ENCODE measurements at regions not wholly inside any gene's neighbourhood (a gene's known extent, or its start where the extent isn't known, plus 50 kb on each side); places are given as distances from the start of the nearest gene placed in this dataset.

DNA sequence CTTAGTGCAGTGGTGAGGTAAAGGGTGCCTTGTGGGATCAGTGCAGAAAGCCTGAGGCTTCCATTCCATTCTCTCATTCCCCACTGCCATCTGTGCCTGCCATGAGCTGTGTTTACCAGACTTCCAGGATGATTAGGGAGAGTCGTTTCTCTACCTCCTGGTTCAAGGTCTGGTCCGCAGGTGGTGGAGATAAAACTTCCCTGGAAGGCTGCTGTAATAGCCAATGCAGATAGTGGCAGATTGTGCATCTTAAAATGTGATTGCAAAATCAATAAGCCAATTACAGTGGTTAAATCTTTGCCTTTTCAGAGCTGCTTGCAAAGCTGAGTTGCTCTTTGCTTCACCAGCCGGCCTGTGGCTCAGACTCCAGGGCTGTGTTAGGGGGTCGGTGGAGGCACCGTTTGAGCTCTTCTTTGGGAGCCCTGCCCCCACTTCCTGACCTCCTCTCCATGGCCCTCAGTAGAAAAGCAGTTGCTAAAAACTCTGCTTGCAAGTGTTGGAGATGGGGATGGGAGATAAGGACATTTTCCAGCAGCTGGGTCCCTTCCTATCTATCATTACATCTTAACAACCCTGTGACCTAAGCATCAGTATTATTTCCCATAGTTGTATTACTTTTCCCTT is 95.2 kb upstream of the HS6ST1 start:
- ChIA-PET CTCF (interaction anchor here (0.6 to 1.5 kb wide), 4 partner anchors 9 to 59 kb away, joined by 3 to 4 read pairs (median 4); no protein-coding TSS in a partner anchor), POLR2A (no interaction called here)
- DNase-seq = peak in 1 of 3 donors; percentile 24
- WGBS (ENCODE audit: insufficient coverage) = 45% methylated on average over 5 of the region's 5 CpGs
- Histone ChIP-seq H3K4me1 (ENCODE audit: control extremely low read depth in 1 of 4, control insufficient read depth in 4 of 4, insufficient read depth in 4 of 4, low read length in 3 of 4) (peaks cover 11 to 66% (median 29%) of the 10 kb centered on the region in 4 experiments), H3K27ac (ENCODE audit: insufficient read depth in 1 of 2, low read depth in 1 of 2, low read length in 2 of 2, poor library complexity in 1 of 2, severe bottlenecking in 2 of 2) (no peak overlapping the region), H3K4me3 (ENCODE audit: control insufficient read depth in 1 of 7, extremely low read depth in 1 of 7, insufficient read depth in 4 of 7, low read depth in 2 of 7, low read length in 6 of 7) (no peak overlapping the region), H3K9me3 (ENCODE audit: control extremely low read depth in 1 of 5, control insufficient read depth in 4 of 5, insufficient read depth in 2 of 5, low read depth in 1 of 5, low read length in 4 of 5) (no peaks in the 10 kb centered on the region), H3K27me3 (replicated peaks in 2 of 5; ENCODE audit: control insufficient read depth in 4 of 5, insufficient read depth in 5 of 5, low read length in 4 of 5) (no peaks in the 10 kb centered on the region), H3K36me3 (ENCODE audit: control insufficient read depth in 4 of 4, insufficient read depth in 4 of 4, low read length in 3 of 4) (no peaks in the 10 kb centered on the region)

DNA sequence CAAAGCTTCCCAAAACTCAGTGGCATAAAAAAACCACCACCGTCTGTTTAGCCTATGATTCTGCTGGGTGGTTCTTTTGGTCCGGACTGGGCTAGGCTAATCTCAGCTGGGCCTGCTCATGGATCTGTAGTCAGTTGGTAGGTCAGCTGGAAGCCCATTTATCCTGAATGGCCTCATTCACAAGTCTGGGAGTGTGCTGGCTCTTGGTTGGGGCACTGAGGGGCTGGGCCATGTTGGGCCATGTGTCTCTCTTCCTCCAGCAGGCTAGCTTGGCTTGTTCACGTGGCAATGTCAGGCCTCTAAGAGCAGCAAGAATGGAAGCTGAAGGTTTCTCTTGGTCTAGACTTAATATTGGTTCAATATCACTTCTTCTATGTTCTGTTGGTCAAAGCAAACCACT is 95.7 kb upstream of the HS6ST1 start:
- 75% methylated on average over 1 of the region's 3 CpGs for WGBS (ENCODE audit: insufficient coverage)
- peaks cover 0 to under 1% (median 0%) of the 10 kb centered on the region in 5 experiments for H3K9me3 ChIP-seq (ENCODE audit: control extremely low read depth in 1 of 5, control insufficient read depth in 4 of 5, insufficient read depth in 2 of 5, low read depth in 1 of 5, low read length in 4 of 5)
- H3K36me3 ChIP-seq (ENCODE audit: control insufficient read depth in 4 of 4, insufficient read depth in 4 of 4, low read length in 3 of 4) = no peaks in the 10 kb centered on the region
- ChIA-PET CTCF (interaction anchor here (1.0 to 1.5 kb wide), 4 partner anchors 10 to 59 kb away, joined by 3 to 4 read pairs (median 4); no protein-coding TSS in a partner anchor), POLR2A (interaction anchor here (0.8 kb wide), 1 partner anchor 39 kb away, joined by 3 read pairs; no protein-coding TSS in a partner anchor)
- H3K27me3 ChIP-seq (replicated peaks in 2 of 5; ENCODE audit: control insufficient read depth in 4 of 5, insufficient read depth in 5 of 5, low read length in 4 of 5) = no peaks in the 10 kb centered on the region
- peaks cover 11 to 61% (median 25%) of the 10 kb centered on the region in 4 experiments for H3K4me1 ChIP-seq (ENCODE audit: control extremely low read depth in 1 of 4, control insufficient read depth in 4 of 4, insufficient read depth in 4 of 4, low read length in 3 of 4)
- no peak for DNase-seq
- H3K4me3 ChIP-seq (ENCODE audit: control insufficient read depth in 1 of 7, extremely low read depth in 1 of 7, insufficient read depth in 4 of 7, low read depth in 2 of 7, low read length in 6 of 7) = no peak overlapping the region
- no peak overlapping the region for H3K27ac ChIP-seq (ENCODE audit: insufficient read depth in 1 of 2, low read depth in 1 of 2, low read length in 2 of 2, poor library complexity in 1 of 2, severe bottlenecking in 2 of 2)

DNA sequence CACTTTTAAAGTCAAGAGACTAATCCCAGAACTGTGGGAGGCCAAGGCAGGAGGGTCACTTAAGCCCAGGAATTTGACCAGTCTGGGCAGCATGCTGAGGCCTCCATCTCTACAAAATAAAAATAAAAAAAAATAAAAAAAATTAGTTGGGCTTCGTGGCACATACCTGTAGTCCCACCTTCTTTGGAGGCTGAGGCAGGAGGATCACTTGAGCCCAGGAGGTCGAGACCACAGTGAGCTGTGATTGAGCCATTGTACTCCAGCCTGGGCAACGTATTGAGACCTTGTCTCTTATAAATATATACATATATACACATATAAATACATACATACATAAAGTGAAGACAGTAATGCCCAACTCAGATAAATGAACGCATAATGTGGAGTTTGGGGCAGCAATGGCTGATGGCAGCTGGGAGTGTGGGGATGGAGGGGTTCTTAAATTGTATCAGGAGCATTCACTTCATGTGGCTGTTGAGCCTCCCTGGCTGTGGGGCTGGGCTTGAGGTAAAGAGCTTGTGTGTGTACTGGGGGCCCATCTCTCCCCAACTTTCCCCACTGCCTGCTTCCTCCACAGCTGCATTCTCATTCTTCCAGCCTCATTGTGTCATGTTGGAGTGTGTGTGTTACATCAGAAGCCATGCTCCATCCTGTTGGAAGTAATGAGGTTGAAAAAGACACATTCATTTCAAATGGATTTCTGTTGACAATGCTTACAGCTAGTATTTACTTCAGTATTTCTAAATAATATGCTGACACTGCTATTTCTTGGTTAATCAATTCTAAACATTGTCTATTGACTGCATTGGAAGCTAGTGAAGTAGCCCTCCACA is 96.5 kb upstream of the HS6ST1 start:
- Histone ChIP-seq H3K4me3 (ENCODE audit: control insufficient read depth in 1 of 7, extremely low read depth in 1 of 7, insufficient read depth in 4 of 7, low read depth in 2 of 7, low read length in 6 of 7) (no peak overlapping the region), H3K27ac (ENCODE audit: insufficient read depth in 1 of 2, low read depth in 1 of 2, low read length in 2 of 2, poor library complexity in 1 of 2, severe bottlenecking in 2 of 2) (no peak overlapping the region), H3K36me3 (ENCODE audit: control insufficient read depth in 4 of 4, insufficient read depth in 4 of 4, low read length in 3 of 4) (no peaks in the 10 kb centered on the region), H3K4me1 (ENCODE audit: control extremely low read depth in 1 of 4, control insufficient read depth in 4 of 4, insufficient read depth in 4 of 4, low read length in 3 of 4) (peaks cover 11 to 53% (median 24%) of the 10 kb centered on the region in 4 experiments), H3K9me3 (ENCODE audit: control extremely low read depth in 1 of 5, control insufficient read depth in 4 of 5, insufficient read depth in 2 of 5, low read depth in 1 of 5, low read length in 4 of 5) (peaks cover 0 to 4% (median 2%) of the 10 kb centered on the region in 5 experiments), H3K27me3 (replicated peaks in 2 of 5; ENCODE audit: control insufficient read depth in 4 of 5, insufficient read depth in 5 of 5, low read length in 4 of 5) (no peaks in the 10 kb centered on the region)
- no peak for DNase-seq
- ChIA-PET CTCF (interaction anchor here (1.3 kb wide), 1 partner anchor 9 kb away, joined by 3 read pairs; no protein-coding TSS in a partner anchor), POLR2A (interaction anchor here (0.8 kb wide), 1 partner anchor 39 kb away, joined by 3 read pairs; no protein-coding TSS in a partner anchor)
- 69% methylated on average over 2 of the region's 4 CpGs for whole genome bisulfite sequencing (ENCODE audit: insufficient coverage)

DNA sequence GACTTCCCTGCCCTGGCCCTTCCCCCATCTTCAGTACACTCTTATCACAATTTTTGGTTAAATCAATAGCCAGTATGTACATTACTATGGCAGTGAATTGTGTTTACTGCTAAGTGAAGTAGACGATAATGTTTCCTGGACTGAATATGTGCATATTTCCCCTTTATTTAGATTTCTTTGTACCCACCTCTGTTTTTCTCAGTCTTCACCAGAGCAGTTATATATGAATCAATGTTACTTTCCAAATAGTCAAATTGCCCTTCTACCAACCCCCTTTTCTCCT is 97.1 kb upstream of the HS6ST1 start:
- WGBS (ENCODE audit: insufficient coverage) = no CpG with 5 or more reads among the region's 1 CpG
- H3K4me3 ChIP-seq (ENCODE audit: control insufficient read depth in 1 of 7, extremely low read depth in 1 of 7, insufficient read depth in 4 of 7, low read depth in 2 of 7, low read length in 6 of 7) = no peak overlapping the region
- H3K9me3 ChIP-seq (ENCODE audit: control extremely low read depth in 1 of 5, control insufficient read depth in 4 of 5, insufficient read depth in 2 of 5, low read depth in 1 of 5, low read length in 4 of 5) = peaks cover 0 to 4% (median 2%) of the 10 kb centered on the region in 5 experiments
- H3K27me3 ChIP-seq (replicated peaks in 2 of 5; ENCODE audit: control insufficient read depth in 4 of 5, insufficient read depth in 5 of 5, low read length in 4 of 5) = no peaks in the 10 kb centered on the region
- ChIA-PET CTCF (interaction anchor here (0.9 to 1.3 kb wide), 2 partner anchors 8 to 32 kb away, joined by 3 read pairs; no protein-coding TSS in a partner anchor), POLR2A (interaction anchor here (0.6 kb wide), 1 partner anchor 80 kb away, joined by 4 read pairs; no protein-coding TSS in a partner anchor)
- H3K27ac ChIP-seq (ENCODE audit: insufficient read depth in 1 of 2, low read depth in 1 of 2, low read length in 2 of 2, poor library complexity in 1 of 2, severe bottlenecking in 2 of 2) = no peak overlapping the region
- no peak for DNase-seq
- peaks cover 11 to 48% (median 24%) of the 10 kb centered on the region in 4 experiments for H3K4me1 ChIP-seq (ENCODE audit: control extremely low read depth in 1 of 4, control insufficient read depth in 4 of 4, insufficient read depth in 4 of 4, low read length in 3 of 4)
- H3K36me3 ChIP-seq (ENCODE audit: control insufficient read depth in 4 of 4, insufficient read depth in 4 of 4, low read length in 3 of 4) = no peaks in the 10 kb centered on the region

DNA sequence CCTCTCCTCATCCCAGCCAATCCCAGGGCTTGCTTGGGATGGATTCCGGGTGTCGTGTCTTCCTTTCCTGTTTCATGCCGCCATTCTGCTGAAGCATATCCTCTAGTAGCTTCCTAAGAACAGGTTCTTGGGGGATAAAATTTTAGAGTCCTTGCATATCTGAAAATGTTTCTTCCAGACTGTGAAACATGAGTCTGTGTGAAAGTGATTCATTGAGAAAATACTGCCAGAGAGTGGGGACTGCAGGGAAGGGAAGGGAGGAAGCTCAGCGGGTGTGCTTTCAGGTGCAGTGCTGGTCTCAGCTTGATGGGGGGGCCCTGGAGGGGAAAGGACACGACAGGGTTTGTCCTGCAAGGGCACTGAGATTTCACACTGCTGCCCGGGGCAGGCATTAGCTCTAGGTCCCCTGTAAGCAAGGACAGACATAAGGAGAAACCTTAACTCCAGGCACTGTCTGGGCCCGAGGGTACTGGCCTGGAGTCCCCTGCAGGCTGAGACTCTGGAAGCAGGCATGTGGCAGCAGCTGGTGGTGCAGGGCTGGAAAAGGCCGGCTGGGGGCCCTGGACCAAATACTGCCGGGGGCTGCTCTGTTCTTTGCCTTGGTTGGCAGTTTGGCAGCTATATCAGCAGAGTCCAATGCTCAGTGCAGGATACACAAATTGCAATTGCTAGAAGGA is 97.6 kb upstream of the HS6ST1 start:
- Histone ChIP-seq H3K36me3 (ENCODE audit: control insufficient read depth in 4 of 4, insufficient read depth in 4 of 4, low read length in 3 of 4) (no peaks in the 10 kb centered on the region), H3K4me1 (ENCODE audit: control extremely low read depth in 1 of 4, control insufficient read depth in 4 of 4, insufficient read depth in 4 of 4, low read length in 3 of 4) (peaks cover 11 to 48% (median 24%) of the 10 kb centered on the region in 4 experiments), H3K4me3 (ENCODE audit: control insufficient read depth in 1 of 7, extremely low read depth in 1 of 7, insufficient read depth in 4 of 7, low read depth in 2 of 7, low read length in 6 of 7) (no peak overlapping the region), H3K27ac (ENCODE audit: insufficient read depth in 1 of 2, low read depth in 1 of 2, low read length in 2 of 2, poor library complexity in 1 of 2, severe bottlenecking in 2 of 2) (no peak overlapping the region), H3K27me3 (replicated peaks in 2 of 5; ENCODE audit: control insufficient read depth in 4 of 5, insufficient read depth in 5 of 5, low read length in 4 of 5) (no peaks in the 10 kb centered on the region), H3K9me3 (ENCODE audit: control extremely low read depth in 1 of 5, control insufficient read depth in 4 of 5, insufficient read depth in 2 of 5, low read depth in 1 of 5, low read length in 4 of 5) (peaks cover 0 to 4% (median 2%) of the 10 kb centered on the region in 5 experiments)
- POLR2A ChIA-PET = interaction anchor here (0.6 to 1.2 kb wide), 3 partner anchors 11 to 618 kb away, joined by 3 to 6 read pairs (median 4); no protein-coding TSS in a partner anchor
- CTCF ChIA-PET = interaction anchor here (0.9 to 1.1 kb wide), 3 partner anchors 33 to 333 kb away, joined by 3 read pairs; no protein-coding TSS in a partner anchor
- 94% methylated on average over 9 of the region's 9 CpGs for WGBS (ENCODE audit: insufficient coverage)
- no peak for DNase-seq

DNA sequence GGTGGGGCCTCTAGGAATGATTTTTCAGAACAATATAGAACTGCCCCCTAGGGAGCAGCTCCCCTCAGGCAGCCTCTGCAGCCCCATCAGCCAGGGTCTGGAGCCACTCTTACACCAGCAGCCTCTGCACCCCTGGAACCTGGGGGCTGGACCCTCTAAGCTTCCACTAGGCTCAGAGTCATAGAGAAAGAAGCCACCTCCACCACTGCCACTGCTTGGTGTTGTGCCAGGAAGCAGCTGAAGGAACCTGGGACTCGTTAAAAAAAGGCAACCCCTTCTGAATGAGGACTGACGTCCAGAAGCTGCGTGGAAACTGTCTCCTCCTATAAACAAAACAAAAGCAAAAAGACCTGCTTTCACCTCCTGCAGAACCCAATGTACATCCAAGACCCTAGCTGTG is 98.1 kb upstream of the HS6ST1 start:
- no peak overlapping the region for H3K27ac ChIP-seq (ENCODE audit: insufficient read depth in 1 of 2, low read depth in 1 of 2, low read length in 2 of 2, poor library complexity in 1 of 2, severe bottlenecking in 2 of 2)
- POLR2A ChIA-PET = interaction anchor here (0.7 to 1.2 kb wide), 2 partner anchors 10 to 618 kb away, joined by 3 to 6 read pairs; no protein-coding TSS in a partner anchor
- CTCF ChIA-PET = interaction anchor here (0.9 to 1.1 kb wide), 3 partner anchors 33 to 333 kb away, joined by 3 read pairs; no protein-coding TSS in a partner anchor
- DNase-seq = peak in 2 of 3 donors; percentile 53 to 61
- H3K4me1 ChIP-seq (ENCODE audit: control extremely low read depth in 1 of 4, control insufficient read depth in 4 of 4, insufficient read depth in 4 of 4, low read length in 3 of 4) = peaks cover 11 to 48% (median 24%) of the 10 kb centered on the region in 4 experiments
- peaks cover 0 to 6% (median 2%) of the 10 kb centered on the region in 5 experiments for H3K9me3 ChIP-seq (ENCODE audit: control extremely low read depth in 1 of 5, control insufficient read depth in 4 of 5, insufficient read depth in 2 of 5, low read depth in 1 of 5, low read length in 4 of 5)
- H3K4me3 ChIP-seq (ENCODE audit: control insufficient read depth in 1 of 7, extremely low read depth in 1 of 7, insufficient read depth in 4 of 7, low read depth in 2 of 7, low read length in 6 of 7) = no peak overlapping the region
- H3K36me3 ChIP-seq (ENCODE audit: control insufficient read depth in 4 of 4, insufficient read depth in 4 of 4, low read length in 3 of 4) = no peaks in the 10 kb centered on the region
- H3K27me3 ChIP-seq (replicated peaks in 2 of 5; ENCODE audit: control insufficient read depth in 4 of 5, insufficient read depth in 5 of 5, low read length in 4 of 5) = no peaks in the 10 kb centered on the region
- no CpG with 5 or more reads among the region's 3 CpGs for WGBS (ENCODE audit: insufficient coverage)
